ENCODE measurements at regions not wholly inside any gene's neighbourhood (a gene's known extent, or its start where the extent isn't known, plus 50 kb on each side); places are given as distances from the start of the nearest gene placed in this dataset.

DNA sequence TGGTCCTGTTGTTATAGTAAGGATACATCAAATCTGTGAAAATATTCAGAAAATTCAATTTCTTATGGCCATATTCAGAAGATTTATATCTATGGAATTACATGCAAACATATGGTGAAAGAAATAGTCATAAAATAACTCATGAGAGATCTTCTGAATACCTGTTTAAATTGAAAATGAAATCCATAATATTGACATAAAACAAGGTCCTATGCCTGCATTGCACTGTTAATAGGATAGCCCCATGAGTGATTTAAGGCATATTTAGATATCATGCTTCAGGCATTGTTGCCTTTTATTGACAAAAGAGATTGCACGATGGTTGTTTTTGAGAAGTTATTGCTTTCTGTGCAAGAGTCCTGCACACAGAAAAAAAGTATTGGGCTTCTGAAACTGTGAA lies 591.7 kb upstream of the ZNF717 start:
- no peak overlapping the region for H3K27ac ChIP-seq
- TF ChIP-seq POLR2A (IDR thresholded peaks at IDR 0.05): no peak
- no peaks in the 10 kb centered on the region for H3K27me3 ChIP-seq
- H3K9me3 ChIP-seq: no peaks in the 10 kb centered on the region
- no peaks in the 10 kb centered on the region for H3K36me3 ChIP-seq
- no peak overlapping the region for H3K4me3 ChIP-seq
- DNase-seq (ENCODE audit: low spot score in 2 of 2): no peak
- intact Hi-C loops (cut with DNase I; ENCODE audit: low total_unique reads): loop anchor here (5.0 kb wide), 1 partner anchor 1540 kb away; no protein-coding TSS in a partner anchor
- H3K4me1 ChIP-seq: no peaks in the 10 kb centered on the region

DNA sequence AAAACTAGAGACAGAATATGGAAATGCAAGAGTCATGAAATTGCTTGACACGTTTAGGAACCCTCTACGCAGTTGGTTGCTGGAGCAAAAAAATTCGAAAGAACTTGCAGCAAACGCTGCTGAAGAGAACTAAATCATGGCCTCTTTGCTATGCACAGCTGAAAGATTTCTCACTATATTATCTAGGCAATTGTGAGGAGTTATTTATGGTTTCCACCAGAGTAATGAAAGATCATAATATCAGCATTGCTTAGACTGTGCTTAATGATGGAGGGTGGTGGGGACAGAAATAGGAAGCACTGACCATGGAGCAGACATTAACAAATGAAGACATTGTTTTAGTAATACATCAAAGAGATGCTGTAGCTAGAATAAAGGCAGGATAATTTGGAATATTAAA lies 593.4 kb upstream of the ZNF717 start:
- Histone ChIP-seq H3K4me1 (no peaks in the 10 kb centered on the region), H3K27ac (no peak overlapping the region), H3K4me3 (no peak overlapping the region), H3K27me3 (no peaks in the 10 kb centered on the region), H3K36me3 (no peaks in the 10 kb centered on the region), H3K9me3 (no peaks in the 10 kb centered on the region)
- no peak for DNase-seq (ENCODE audit: low spot score in 2 of 2)
- TF ChIP-seq POLR2A (IDR thresholded peaks at IDR 0.05): no peak
- TF ChIP-seq POLR2AphosphoS5 (IDR thresholded peaks at IDR 0.05): no peak
- TF ChIP-seq, protein P1, sequence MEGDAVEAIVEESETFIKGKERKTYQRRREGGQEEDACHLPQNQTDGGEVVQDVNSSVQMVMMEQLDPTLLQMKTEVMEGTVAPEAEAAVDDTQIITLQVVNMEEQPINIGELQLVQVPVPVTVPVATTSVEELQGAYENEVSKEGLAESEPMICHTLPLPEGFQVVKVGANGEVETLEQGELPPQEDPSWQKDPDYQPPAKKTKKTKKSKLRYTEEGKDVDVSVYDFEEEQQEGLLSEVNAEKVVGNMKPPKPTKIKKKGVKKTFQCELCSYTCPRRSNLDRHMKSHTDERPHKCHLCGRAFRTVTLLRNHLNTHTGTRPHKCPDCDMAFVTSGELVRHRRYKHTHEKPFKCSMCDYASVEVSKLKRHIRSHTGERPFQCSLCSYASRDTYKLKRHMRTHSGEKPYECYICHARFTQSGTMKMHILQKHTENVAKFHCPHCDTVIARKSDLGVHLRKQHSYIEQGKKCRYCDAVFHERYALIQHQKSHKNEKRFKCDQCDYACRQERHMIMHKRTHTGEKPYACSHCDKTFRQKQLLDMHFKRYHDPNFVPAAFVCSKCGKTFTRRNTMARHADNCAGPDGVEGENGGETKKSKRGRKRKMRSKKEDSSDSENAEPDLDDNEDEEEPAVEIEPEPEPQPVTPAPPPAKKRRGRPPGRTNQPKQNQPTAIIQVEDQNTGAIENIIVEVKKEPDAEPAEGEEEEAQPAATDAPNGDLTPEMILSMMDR (IDR thresholded peaks at IDR 0.05): no peak
- intact Hi-C loops (cut with DNase I; ENCODE audit: low total_unique reads): loop anchor here (5.0 kb wide), 1 partner anchor 1541 kb away; no protein-coding TSS in a partner anchor

DNA sequence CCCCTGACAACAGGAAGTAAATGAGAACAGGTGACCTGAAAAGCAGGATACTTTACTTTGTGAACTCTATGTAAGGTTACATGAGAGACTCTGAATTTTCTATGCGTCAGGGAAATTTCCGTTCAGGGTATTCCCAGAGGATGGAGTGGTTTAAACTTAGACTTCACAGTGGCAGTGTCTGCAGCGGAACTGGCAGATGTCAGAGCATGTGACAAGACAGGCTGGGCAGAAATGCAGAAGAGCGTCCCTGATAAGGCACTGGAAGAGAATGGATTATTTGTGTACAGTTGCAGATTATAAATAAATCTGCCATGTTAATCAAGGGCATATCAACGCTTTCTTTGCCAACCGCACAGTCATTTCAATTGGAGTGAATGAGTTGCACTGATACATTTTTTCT lies 598.4 kb upstream of the ZNF717 start:
- no peaks in the 10 kb centered on the region for H3K4me1 ChIP-seq
- H3K4me3 ChIP-seq: no peak overlapping the region
- no peak for DNase-seq (ENCODE audit: low spot score in 2 of 2)
- H3K27ac ChIP-seq: no peak overlapping the region
- H3K27me3 ChIP-seq: no peaks in the 10 kb centered on the region
- intact Hi-C loops (cut with DNase I; ENCODE audit: low total_unique reads): no loop called here
- no peaks in the 10 kb centered on the region for H3K36me3 ChIP-seq
- no peaks in the 10 kb centered on the region for H3K9me3 ChIP-seq
- TF ChIP-seq, protein P1 (IDR thresholded peaks at IDR 0.05): no peak
- TF ChIP-seq POLR2A (IDR thresholded peaks at IDR 0.05) (no peak), POLR2AphosphoS5 (IDR thresholded peaks at IDR 0.05) (no peak)

DNA sequence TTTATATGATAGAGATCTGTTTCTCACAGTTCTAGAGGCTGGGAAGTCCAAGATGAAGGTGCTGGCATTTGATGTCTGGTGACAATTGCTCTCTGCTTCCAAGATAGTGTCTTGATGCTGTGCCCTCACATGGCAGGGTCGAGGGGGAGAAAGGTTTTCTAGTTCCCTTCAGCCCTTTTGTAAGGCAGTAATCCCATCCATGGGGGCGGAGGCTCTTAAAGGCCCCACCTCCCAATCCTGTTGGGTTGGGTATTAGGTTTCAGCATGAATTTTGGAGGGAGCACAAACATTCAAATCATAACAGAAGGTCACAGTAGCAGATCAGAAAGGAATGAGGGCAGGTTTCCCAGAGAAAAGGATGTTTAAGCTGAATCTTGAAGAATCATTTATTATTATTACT lies 601.7 kb upstream of the ZNF717 start:
- DNase-seq (ENCODE audit: low spot score in 2 of 2): no peak
- H3K27ac ChIP-seq: no peak overlapping the region
- H3K9me3 ChIP-seq: no peaks in the 10 kb centered on the region
- TF ChIP-seq, protein P1 (IDR thresholded peaks at IDR 0.05): no peak
- TF ChIP-seq POLR2A (IDR thresholded peaks at IDR 0.05) (no peak), POLR2AphosphoS5 (IDR thresholded peaks at IDR 0.05) (no peak)
- intact Hi-C loops (cut with DNase I; ENCODE audit: low total_unique reads): no loop called here
- H3K27me3 ChIP-seq: no peaks in the 10 kb centered on the region
- no peak overlapping the region for H3K4me3 ChIP-seq
- H3K36me3 ChIP-seq: no peaks in the 10 kb centered on the region
- H3K4me1 ChIP-seq: no peaks in the 10 kb centered on the region

DNA sequence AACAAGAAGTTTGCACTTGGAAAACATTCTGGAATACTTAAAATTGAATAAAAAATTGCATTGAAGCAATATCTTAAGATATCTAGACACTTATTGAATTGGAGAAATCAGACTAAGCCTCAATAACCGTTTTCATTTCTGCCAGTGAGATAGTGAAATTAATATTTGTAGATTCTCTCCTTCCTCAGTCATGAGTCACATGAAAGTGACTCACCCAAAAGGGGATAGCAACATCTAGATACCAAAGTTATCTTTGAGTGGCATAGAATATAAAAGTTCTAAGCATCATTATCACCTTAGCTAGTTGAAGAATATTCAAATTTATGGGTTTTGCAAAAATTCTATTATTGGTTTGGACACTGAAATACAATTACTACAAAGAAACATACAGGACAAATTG lies 614.8 kb upstream of the ZNF717 start:
- Histone ChIP-seq H3K36me3 (no peaks in the 10 kb centered on the region), H3K4me1 (no peaks in the 10 kb centered on the region), H3K4me3 (no peak overlapping the region), H3K27ac (no peak overlapping the region), H3K27me3 (no peaks in the 10 kb centered on the region), H3K9me3 (no peaks in the 10 kb centered on the region)
- DNase-seq (ENCODE audit: low spot score in 2 of 2): no peak
- TF ChIP-seq POLR2A (IDR thresholded peaks at IDR 0.05) (no peak), POLR2AphosphoS5 (IDR thresholded peaks at IDR 0.05) (no peak)
- TF ChIP-seq, protein P1 (IDR thresholded peaks at IDR 0.05): no peak
- intact Hi-C loops (cut with DNase I; ENCODE audit: low total_unique reads): no loop called here

DNA sequence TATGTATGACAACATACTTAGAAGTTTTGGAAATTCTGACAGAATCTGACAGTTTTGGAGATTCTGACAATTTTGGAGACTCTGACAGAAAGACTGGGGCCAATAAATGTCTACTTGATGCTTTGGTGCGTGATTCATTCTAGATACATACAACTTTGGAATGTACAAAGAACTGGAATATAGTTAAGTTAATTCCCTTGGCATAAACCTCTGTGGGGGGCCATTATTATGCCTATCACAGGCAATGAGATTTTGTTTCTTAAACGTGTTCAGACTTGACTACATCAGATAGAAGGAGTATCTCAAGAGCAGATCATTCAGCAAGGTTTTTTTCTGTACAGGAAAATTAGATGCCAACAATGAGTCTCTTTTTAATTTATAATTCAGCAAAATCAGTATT lies 617.6 kb upstream of the ZNF717 start:
- no peaks in the 10 kb centered on the region for H3K9me3 ChIP-seq
- H3K4me3 ChIP-seq: no peak overlapping the region
- no peak overlapping the region for H3K27ac ChIP-seq
- no peak for DNase-seq (ENCODE audit: low spot score in 2 of 2)
- H3K4me1 ChIP-seq: no peaks in the 10 kb centered on the region
- intact Hi-C loops (cut with DNase I; ENCODE audit: low total_unique reads): no loop called here
- H3K27me3 ChIP-seq: no peaks in the 10 kb centered on the region
- H3K36me3 ChIP-seq: no peaks in the 10 kb centered on the region
- TF ChIP-seq POLR2AphosphoS5 (IDR thresholded peaks at IDR 0.05) (no peak), POLR2A (IDR thresholded peaks at IDR 0.05) (no peak)
- TF ChIP-seq, protein P1 (IDR thresholded peaks at IDR 0.05): no peak

All from breast epithelium (tissue), 4 donors.